ENCODE measurements at regions not wholly inside any gene's neighbourhood (a gene's known extent, or its start where the extent isn't known, plus 50 kb on each side); places are given as distances from the start of the nearest gene placed in this dataset.

DNA sequence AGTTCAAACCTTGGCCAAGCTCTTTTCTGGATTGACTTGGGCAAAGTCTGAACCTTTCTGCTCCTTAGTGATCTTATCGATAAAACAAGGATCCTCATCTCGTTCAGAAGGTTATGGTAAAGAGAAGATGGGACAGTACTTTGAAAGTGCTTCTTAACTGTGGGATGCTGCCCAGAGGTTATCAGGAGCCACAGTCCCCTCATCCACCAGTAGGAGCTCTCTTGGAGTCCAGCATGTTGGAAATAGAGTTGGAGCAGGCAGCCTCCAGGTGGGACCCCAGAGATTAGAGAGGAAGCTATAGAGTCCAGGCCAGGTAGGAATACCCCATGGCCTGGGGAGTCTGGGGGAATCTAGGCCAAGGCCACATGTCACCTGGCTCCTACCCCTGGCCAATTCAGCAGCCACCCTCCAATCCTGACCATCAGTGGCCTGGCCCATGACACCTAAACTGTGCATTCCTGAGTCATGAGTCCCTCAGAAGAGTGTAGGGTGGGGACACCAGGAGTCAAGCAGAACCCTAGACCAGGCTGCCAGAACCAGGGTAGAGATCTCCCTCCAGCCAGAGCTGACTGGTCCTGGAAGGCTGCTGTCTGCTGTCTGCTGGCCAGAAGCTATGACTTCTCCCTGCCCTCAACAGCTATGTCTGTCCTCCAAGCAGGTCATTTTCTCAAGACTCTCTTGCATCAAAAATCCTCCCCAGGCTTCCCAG is 144.3 kb downstream of the AIPL1 start:
- TF ChIP-seq, protein P1, sequence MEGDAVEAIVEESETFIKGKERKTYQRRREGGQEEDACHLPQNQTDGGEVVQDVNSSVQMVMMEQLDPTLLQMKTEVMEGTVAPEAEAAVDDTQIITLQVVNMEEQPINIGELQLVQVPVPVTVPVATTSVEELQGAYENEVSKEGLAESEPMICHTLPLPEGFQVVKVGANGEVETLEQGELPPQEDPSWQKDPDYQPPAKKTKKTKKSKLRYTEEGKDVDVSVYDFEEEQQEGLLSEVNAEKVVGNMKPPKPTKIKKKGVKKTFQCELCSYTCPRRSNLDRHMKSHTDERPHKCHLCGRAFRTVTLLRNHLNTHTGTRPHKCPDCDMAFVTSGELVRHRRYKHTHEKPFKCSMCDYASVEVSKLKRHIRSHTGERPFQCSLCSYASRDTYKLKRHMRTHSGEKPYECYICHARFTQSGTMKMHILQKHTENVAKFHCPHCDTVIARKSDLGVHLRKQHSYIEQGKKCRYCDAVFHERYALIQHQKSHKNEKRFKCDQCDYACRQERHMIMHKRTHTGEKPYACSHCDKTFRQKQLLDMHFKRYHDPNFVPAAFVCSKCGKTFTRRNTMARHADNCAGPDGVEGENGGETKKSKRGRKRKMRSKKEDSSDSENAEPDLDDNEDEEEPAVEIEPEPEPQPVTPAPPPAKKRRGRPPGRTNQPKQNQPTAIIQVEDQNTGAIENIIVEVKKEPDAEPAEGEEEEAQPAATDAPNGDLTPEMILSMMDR (IDR thresholded peaks at IDR 0.05) = no peak
- TF ChIP-seq POLR2AphosphoS5 (IDR thresholded peaks at IDR 0.05) = no peak
- no peak for TF ChIP-seq POLR2A (IDR thresholded peaks at IDR 0.05)
